CD14-positive monocyte (primary cell): ENCODE measurements at regions not wholly inside any gene's neighbourhood (a gene's known extent, or its start where the extent isn't known, plus 50 kb on each side); places are given as distances from the start of the nearest gene placed in this dataset.
A peak's percentile ranks its signal among the peaks of the same experiment; 100 is the strongest.

Source experiments
- DNase-seq, 3 donors: peaks; one replicate each; pipeline ENCODE4 v3.0.0-alpha.2; 2011 to 2022
- H2AFZ ChIP-seq: 2 replicates; pipeline ENCODE4 v1.6.0; 2012; ENCODE audit warnings: mild to moderate bottlenecking, low read depth, low read length, inconsistent platforms; ENCODE audit not compliant: insufficient read depth, poor library complexity, severe bottlenecking
- H3K27ac ChIP-seq, 2 donors: 1 replicate in 1 of 2; 2 replicates in 1 of 2; pipeline ENCODE4 v1.5.1; 2012 to 2013; ENCODE audit warnings: low read length in 2 of 2, control low read depth in 1 of 2, inconsistent platforms in 1 of 2, low read depth in 1 of 2, mild to moderate bottlenecking in 1 of 2
- H3K27me3 ChIP-seq, 2 donors: one replicate each; pipeline versions ENCODE4 v1.6.0 to v1.6.1; 2011 to 2013; ENCODE audit warnings: low read length in 2 of 2; ENCODE audit not compliant: control insufficient read depth in 2 of 2, insufficient read depth in 2 of 2
- H3K36me3 ChIP-seq, 2 donors: replicated peaks in 1 of 2; 1 replicate in 1 of 2; 2 replicates in 1 of 2; pipeline versions ENCODE4 v1.5.1 to v1.6.1; 2012 to 2013; ENCODE audit warnings: low read length in 2 of 2, control low read depth in 1 of 2, inconsistent platforms in 1 of 2, mild to moderate bottlenecking in 1 of 2; ENCODE audit not compliant: insufficient read depth in 2 of 2, control insufficient read depth in 1 of 2
- H3K4me1 ChIP-seq, 2 donors: 1 replicate in 1 of 2; 2 replicates in 1 of 2; pipeline versions ENCODE4 v1.5.1 to v1.6.1; 2012 to 2013; ENCODE audit warnings: low read length in 2 of 2, control low read depth in 1 of 2, inconsistent platforms in 1 of 2, mild to moderate bottlenecking in 1 of 2, moderate library complexity in 1 of 2; ENCODE audit not compliant: insufficient read depth in 2 of 2, control insufficient read depth in 1 of 2
- H3K4me2 ChIP-seq: replicated peaks from 2 replicates; pipeline ENCODE3; 2012; ENCODE audit warnings: low read length, moderate library complexity, mild to moderate bottlenecking; ENCODE audit not compliant: poor library complexity, severe bottlenecking; ENCODE audit errors: extremely low read depth
- H3K4me3 ChIP-seq, 3 experiments: fragments of 200-600 bp in 1 of 3; sonication (generic) in 1 of 3; replicated peaks in 1 of 3; 1 replicate in 2 of 3; 2 replicates in 1 of 3; pipeline ENCODE4 v1.5.1; 2011 to 2013; ENCODE audit warnings: low read length in 3 of 3, mild to moderate bottlenecking in 3 of 3, control low read depth in 2 of 3, low read depth in 2 of 3, inconsistent platforms in 1 of 3, moderate library complexity in 1 of 3
- H3K79me2 ChIP-seq: 2 replicates; pipeline ENCODE4 v1.6.0; 2012; ENCODE audit warnings: mild to moderate bottlenecking, control low read depth, inconsistent platforms, low read length, moderate library complexity; ENCODE audit not compliant: insufficient read depth
- H3K9ac ChIP-seq: 2 replicates; pipeline ENCODE4 v1.6.0; 2017; ENCODE audit warnings: low read length, mild to moderate bottlenecking; ENCODE audit not compliant: insufficient read depth, poor library complexity, severe bottlenecking
- H3K9me3 ChIP-seq, 2 donors: replicated peaks in 1 of 2; 1 replicate in 1 of 2; 2 replicates in 1 of 2; pipeline versions ENCODE4 v1.5.1 to v1.6.1; 2012 to 2013; ENCODE audit warnings: low read length in 2 of 2, control low read depth in 1 of 2; ENCODE audit not compliant: control insufficient read depth in 1 of 2, insufficient read depth in 1 of 2
- H4K20me1 ChIP-seq: 2 replicates; pipeline ENCODE4 v1.6.0; 2012; ENCODE audit warnings: mild to moderate bottlenecking, low read length, control low read depth, moderate library complexity; ENCODE audit not compliant: insufficient read depth
- H3K27ac Mint-ChIP-seq, 7 donors: one replicate each; pipeline ENCODE4 v1.8.0; 2020; ENCODE audit warnings: mild to moderate bottlenecking in 7 of 7, mixed read lengths in 7 of 7, moderate library complexity in 6 of 7, inconsistent platforms in 2 of 7
- H3K27me3 Mint-ChIP-seq, 3 donors: one replicate each; pipeline ENCODE4 v1.8.0; 2021 to 2022; ENCODE audit warnings: low read depth in 3 of 3, mild to moderate bottlenecking in 3 of 3, mixed read lengths in 3 of 3, moderate library complexity in 3 of 3, inconsistent platforms in 1 of 3
- H3K36me3 Mint-ChIP-seq, 2 donors: one replicate each; pipeline ENCODE4 v1.8.0; 2020; ENCODE audit warnings: mixed read lengths in 2 of 2, inconsistent platforms in 1 of 2, mild to moderate bottlenecking in 1 of 2
- H3K4me1 Mint-ChIP-seq: one replicate; pipeline ENCODE4 v1.8.0; 2020; ENCODE audit warnings: mild to moderate bottlenecking, mixed read lengths
- H3K4me3 Mint-ChIP-seq, 2 donors: one replicate each; pipeline ENCODE4 v1.8.0; 2020; ENCODE audit warnings: mild to moderate bottlenecking in 2 of 2, mixed read lengths in 2 of 2, moderate library complexity in 1 of 2
- H3K9me3 Mint-ChIP-seq, 7 donors: one replicate each; pipeline ENCODE4 v1.8.0; 2020 to 2022; ENCODE audit warnings: mixed read lengths in 7 of 7, mild to moderate bottlenecking in 6 of 7, moderate library complexity in 6 of 7, inconsistent platforms in 2 of 7
- CTCF ChIP-seq: fragments of 200-600 bp; IDR thresholded peaks from one replicate; pipeline ENCODE4 v1.8.0; 2022; ENCODE audit warnings: antibody characterized with exemption, mild to moderate bottlenecking
- WGBS: methylation state at CpG from one replicate; pipeline ENCODE4 v1.1.5; 2013; ENCODE audit warnings: missing lambda C conversion rate; ENCODE audit not compliant: insufficient coverage; 5-methylcytosine and 5-hydroxymethylcytosine counted together
- intact Hi-C, 2 donors: fragments of 100-400 bp; cut with micrococcal nuclease; formaldehyde crosslinking; loops; one replicate each; pipeline versions ENCODE4 v1.15.0 to v1.15.1; 2023

- H3K4me3 ChIP-seq, result peak overlapping the region in 2 of 3 experiments; percentile 23 to 45
- H3K4me3 Mint-ChIP-seq, result peak overlapping the region; percentile 47 to 80
- no peaks in the 10 kb centered on the region for H3K79me2 ChIP-seq
- no peaks in the 10 kb centered on the region for H3K27me3 ChIP-seq
- no peaks in the 10 kb centered on the region for H3K9me3 ChIP-seq
- peaks cover 0 to 2% (median 0%) of the 10 kb centered on the region in 7 donors for H3K9me3 Mint-ChIP-seq
- no peak for TF ChIP-seq CTCF
- H3K4me1 Mint-ChIP-seq, result peaks cover 50% of the 10 kb centered on the region
- H3K27ac ChIP-seq, result peak overlapping the region in 1 of 2 donors; percentile 38
- H3K27ac Mint-ChIP-seq, result peak overlapping the region; percentile 49 to 81 (median 75)
- H3K4me1 ChIP-seq, result peaks cover 28 to 43% of the 10 kb centered on the region in 2 donors
- peak overlapping the region; percentile 65 for H3K4me2 ChIP-seq
- no peak overlapping the region for H3K9ac ChIP-seq
- H3K36me3 ChIP-seq, result no peaks in the 10 kb centered on the region
- peak in 2 of 3 donors; percentile 67 to 73 for DNase-seq
- 0% methylated on average over 2 of the region's 2 CpGs for WGBS
- intact Hi-C loops, result loop anchor here in 1 of 2 donors (10.0 kb wide), 1 partner anchor 67 kb away; no protein-coding TSS in a partner anchor
- no peaks in the 10 kb centered on the region for H3K36me3 Mint-ChIP-seq
- H4K20me1 ChIP-seq, result no peaks in the 10 kb centered on the region
- peaks cover 0 to 2% (median 2%) of the 10 kb centered on the region in 3 donors for H3K27me3 Mint-ChIP-seq
- H2AFZ ChIP-seq, result no peak overlapping the region
These were observed 78.6 kb upstream of the SLC44A3 start for GRCh38 chr1:94741510-94741909.

DNA sequence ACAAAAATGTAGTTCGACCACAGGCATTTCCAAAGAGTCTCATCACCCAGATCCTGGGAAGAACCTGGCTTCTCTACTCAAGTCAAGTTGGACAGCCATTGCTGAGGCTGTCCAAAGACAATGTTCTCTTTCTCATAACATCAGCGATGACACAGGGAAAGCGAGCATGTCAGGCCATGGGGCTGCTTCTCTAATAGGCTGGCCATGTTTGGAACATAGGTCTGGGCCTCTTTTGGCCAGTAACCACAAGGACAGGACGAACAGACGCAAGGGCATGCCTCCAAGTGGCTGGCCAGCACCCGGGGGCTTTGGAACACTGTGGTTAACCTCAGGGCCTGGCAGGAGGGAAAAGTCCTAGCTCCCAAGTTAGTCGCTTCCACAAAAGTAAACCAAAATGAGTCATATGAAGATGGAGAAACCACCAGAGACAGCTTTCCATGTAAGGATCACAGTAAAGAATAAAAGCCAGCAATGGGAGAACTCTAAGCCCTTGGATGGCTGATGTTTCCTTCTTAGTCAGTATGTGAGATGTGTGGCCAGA is 80.6 kb upstream of the SLC44A3 start:
- TF ChIP-seq CTCF, result no peak
- H3K9me3 ChIP-seq, result no peaks in the 10 kb centered on the region
- H3K27ac Mint-ChIP-seq, result peak overlapping the region in 3 of 7 donors; percentile 4 to 54 (median 16)
- H4K20me1 ChIP-seq, result no peaks in the 10 kb centered on the region
- H3K4me3 ChIP-seq, result no peak overlapping the region
- H3K4me1 ChIP-seq, result peaks cover 39 to 51% of the 10 kb centered on the region in 2 donors
- H3K27me3 ChIP-seq, result no peaks in the 10 kb centered on the region
- H3K9ac ChIP-seq, result no peak overlapping the region
- peaks cover 0 to 2% (median 0%) of the 10 kb centered on the region in 3 donors for H3K27me3 Mint-ChIP-seq
- H2AFZ ChIP-seq, result no peak overlapping the region
- H3K79me2 ChIP-seq, result no peaks in the 10 kb centered on the region
- H3K4me1 Mint-ChIP-seq, result peaks cover 60% of the 10 kb centered on the region
- H3K36me3 Mint-ChIP-seq, result no peaks in the 10 kb centered on the region
- H3K27ac ChIP-seq, result no peak overlapping the region
- no peaks in the 10 kb centered on the region for H3K36me3 ChIP-seq
- 38% methylated on average over 5 of the region's 7 CpGs for WGBS
- no peak overlapping the region for H3K4me2 ChIP-seq
- H3K4me3 Mint-ChIP-seq, result no peak overlapping the region
- H3K9me3 Mint-ChIP-seq, result peaks cover 0 to 2% (median 0%) of the 10 kb centered on the region in 7 donors
- DNase-seq, result peak in 1 of 3 donors; percentile 38
- intact Hi-C loops, result loop anchor here in 1 of 2 donors (10.0 kb wide), 1 partner anchor 65 kb away; no protein-coding TSS in a partner anchor
